GM20000 (cell line): ENCODE measurements at regions not wholly inside any gene's neighbourhood (a gene's known extent, or its start where the extent isn't known, plus 50 kb on each side); places are given as distances from the start of the nearest gene placed in this dataset.

Source experiments
- DNase-seq: peaks from one replicate; pipeline ENCODE4 v3.0.0; 2012; ENCODE audit warnings: low spot score
- TF ChIP-seq, protein P1 (sequence below): IDR thresholded peaks from 2 replicates; pipeline ENCODE4 v1.5.1; 2012; ENCODE audit warnings: mild to moderate bottlenecking, control low read depth; ENCODE audit errors: extremely low read depth, missing control alignments

DNA sequence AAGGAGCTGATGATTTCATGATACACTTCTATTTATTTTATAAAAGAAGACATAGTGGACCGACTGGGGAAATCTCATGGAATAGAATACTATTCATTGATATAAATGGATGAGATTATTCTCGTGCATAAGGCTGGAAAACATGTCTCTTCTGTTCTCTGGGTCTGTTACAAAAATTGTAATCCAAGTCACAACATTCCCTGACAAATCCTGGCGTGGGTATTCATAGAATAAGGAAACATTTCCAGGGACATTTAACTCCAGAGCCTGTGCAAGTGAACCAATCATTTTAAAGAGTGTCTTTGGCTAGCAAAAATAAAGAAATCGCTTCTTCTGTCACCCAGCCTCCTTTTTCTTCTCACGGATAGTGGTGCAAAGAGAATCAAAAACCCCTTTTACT, 1148.5 kb upstream of the AUTS2 start:
- TF ChIP-seq, protein P1, sequence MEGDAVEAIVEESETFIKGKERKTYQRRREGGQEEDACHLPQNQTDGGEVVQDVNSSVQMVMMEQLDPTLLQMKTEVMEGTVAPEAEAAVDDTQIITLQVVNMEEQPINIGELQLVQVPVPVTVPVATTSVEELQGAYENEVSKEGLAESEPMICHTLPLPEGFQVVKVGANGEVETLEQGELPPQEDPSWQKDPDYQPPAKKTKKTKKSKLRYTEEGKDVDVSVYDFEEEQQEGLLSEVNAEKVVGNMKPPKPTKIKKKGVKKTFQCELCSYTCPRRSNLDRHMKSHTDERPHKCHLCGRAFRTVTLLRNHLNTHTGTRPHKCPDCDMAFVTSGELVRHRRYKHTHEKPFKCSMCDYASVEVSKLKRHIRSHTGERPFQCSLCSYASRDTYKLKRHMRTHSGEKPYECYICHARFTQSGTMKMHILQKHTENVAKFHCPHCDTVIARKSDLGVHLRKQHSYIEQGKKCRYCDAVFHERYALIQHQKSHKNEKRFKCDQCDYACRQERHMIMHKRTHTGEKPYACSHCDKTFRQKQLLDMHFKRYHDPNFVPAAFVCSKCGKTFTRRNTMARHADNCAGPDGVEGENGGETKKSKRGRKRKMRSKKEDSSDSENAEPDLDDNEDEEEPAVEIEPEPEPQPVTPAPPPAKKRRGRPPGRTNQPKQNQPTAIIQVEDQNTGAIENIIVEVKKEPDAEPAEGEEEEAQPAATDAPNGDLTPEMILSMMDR: no peak
- no peak for DNase-seq

GRCh38 chr7:68454931-68455330, 1143.3 kb upstream of the AUTS2 start:
- TF ChIP-seq, protein P1: no peak

DNA sequence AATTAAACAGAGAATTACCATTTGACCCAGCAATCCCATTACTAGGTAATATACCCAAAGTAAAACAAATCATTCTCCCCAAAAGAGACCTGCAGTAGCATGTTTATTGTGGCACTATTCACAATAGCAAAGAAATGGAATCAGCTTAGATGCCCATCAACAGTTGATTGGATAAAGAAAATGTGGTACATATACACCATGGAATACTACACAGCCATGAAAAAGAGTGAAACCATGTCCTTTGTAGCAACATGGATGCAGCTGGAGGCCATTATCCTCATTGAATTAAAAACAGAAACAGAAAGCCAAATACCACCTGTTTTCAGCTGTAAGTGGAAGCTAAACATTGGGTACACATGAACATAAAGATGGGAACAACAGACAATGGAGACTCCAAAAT, 1141.8 kb upstream of the AUTS2 start:
- no peak for DNase-seq
- TF ChIP-seq, protein P1: no peak

More at GRCh38 chr7:68454931-68455330, 1143.3 kb upstream of the AUTS2 start:
- DNase-seq: no peak

DNA sequence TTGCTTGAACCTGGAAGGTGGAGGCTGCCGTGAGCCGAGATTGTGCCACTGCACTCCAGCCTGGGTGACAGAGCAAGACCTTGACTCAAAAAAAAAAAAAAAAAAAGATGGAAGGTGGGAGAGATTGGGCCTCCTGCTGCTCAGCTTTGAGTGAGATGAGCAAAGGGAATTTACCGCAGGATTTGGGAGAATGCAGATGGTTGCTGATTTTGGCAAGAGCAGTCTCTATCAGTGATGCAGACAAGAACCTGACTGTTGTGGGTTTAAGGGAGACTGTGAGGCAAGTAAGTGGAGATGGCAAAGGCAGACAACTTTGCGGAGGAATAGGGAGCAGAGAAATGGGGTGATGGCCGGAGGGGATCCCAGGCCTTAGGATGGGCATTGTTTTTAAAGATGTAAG, 1140.8 kb upstream of the AUTS2 start:
- TF ChIP-seq, protein P1: no peak
- no peak for DNase-seq

GRCh38 chr7:68458010-68458908, 1140.0 kb upstream of the AUTS2 start:
- no peak for DNase-seq
- TF ChIP-seq, protein P1: no peak

DNA sequence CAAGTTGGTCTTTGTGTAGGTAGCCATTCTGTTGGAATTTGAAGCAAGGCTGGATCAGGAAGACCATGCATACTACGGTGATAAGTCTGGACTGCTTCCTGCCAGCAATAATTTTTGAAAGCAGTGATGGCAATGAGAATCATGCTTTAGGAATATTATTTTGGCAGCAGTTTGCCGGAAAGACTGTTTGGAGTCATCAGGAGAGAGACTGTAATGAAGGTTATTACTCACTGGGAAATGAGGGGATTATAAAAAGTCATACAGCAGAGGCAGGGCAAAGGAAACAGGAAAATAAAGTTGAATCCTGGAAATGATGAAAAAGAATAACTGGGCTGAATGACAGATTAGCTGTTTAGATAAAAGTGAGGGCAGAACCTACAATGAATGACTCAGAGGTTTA, 1136.8 kb upstream of the AUTS2 start:
- DNase-seq: no peak
- TF ChIP-seq, protein P1: no peak

DNA sequence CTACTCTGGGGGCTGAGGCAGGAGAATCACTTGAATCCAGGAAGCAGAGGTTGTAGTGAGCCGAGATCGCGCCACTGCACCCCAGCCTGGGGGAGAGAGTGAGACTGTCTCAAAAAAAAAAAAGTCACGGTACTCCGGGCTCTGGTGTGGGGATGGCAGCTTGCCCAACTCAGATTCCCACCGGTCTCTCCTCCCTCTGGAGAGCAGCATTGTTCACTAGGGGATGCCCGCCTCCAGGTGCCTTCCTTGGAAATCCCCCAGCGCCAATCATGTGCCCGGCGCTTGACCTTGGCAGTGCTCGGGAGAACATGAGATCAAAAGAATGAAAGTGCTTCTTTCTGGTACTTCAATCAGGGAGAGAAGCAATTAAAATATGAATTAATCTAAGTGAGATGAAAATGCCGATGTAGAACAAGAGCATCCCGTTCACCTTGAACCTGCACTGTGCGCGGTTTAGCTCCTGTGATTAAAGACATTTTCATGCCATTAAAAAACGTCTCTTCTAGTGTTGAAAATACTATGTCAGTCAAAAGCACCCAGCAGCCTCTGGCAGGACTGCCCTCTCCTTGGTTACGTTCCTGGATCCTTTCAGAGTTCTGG, 1127.3 kb upstream of the AUTS2 start:
- no peak for DNase-seq
- TF ChIP-seq, protein P1: no peak
